HG03439 (cell line): ENCODE measurements at regions not wholly inside any gene's neighbourhood (a gene's known extent, or its start where the extent isn't known, plus 50 kb on each side); places are given as distances from the start of the nearest gene placed in this dataset.
"Not testable (repeated sequence)": the region's sequence is repeated elsewhere in the genome, so short reads cannot be mapped to it uniquely, and the experiment has no call there.

Experiments used
- ATAC-seq: cut with Tn5 transposase; IDR thresholded peaks from one replicate; pipeline ENCODE4 v1.9.1; 2021; ENCODE audit warnings: mild to moderate bottlenecking, moderate library complexity; ENCODE audit not compliant: unreplicated experiment

GRCh38 chr12:46550266-46550879 is 177.8 kb upstream of the SLC38A2 start:
- ATAC-seq, result no peak

GRCh38 chr12:46549527-46550265 is 177.1 kb upstream of the SLC38A2 start:
- ATAC-seq, result no peak

- ATAC-seq, result no peak
Observed at GRCh38 chr12:46548605-46549071, 176.1 kb upstream of the SLC38A2 start.

- ATAC-seq, result peak; percentile 15
Observed at GRCh38 chr12:46547421-46548354, 175.1 kb upstream of the SLC38A2 start.

- peak; percentile 97 for ATAC-seq
Observed at GRCh38 chr12:46546634-46547273, 174.2 kb upstream of the SLC38A2 start.

- not testable (repeated sequence) for ATAC-seq
Observed at GRCh38 chr12:46543378-46543795, 170.8 kb upstream of the SLC38A2 start.

GRCh38 chr12:46538976-46539375 is 166.4 kb upstream of the SLC38A2 start:
- ATAC-seq, result no peak

- no peak for ATAC-seq
Observed at GRCh38 chr12:46537387-46537955, 164.9 kb upstream of the SLC38A2 start.

GRCh38 chr12:46536316-46536715 is 163.7 kb upstream of the SLC38A2 start:
- ATAC-seq, result not testable (repeated sequence)

- no peak for ATAC-seq
Observed at GRCh38 chr12:46535907-46536306, 163.3 kb upstream of the SLC38A2 start.

- no peak for ATAC-seq
Observed at GRCh38 chr12:46535376-46535775, 162.8 kb upstream of the SLC38A2 start.

GRCh38 chr12:46534327-46534840 is 161.8 kb upstream of the SLC38A2 start:
- ATAC-seq, result no peak

GRCh38 chr12:46533723-46534122 is 161.2 kb upstream of the SLC38A2 start:
- ATAC-seq, result no peak

- no peak for ATAC-seq
Observed at GRCh38 chr12:46531804-46532203, 159.2 kb upstream of the SLC38A2 start.

GRCh38 chr12:46531059-46531785 is 158.6 kb upstream of the SLC38A2 start:
- ATAC-seq, result no peak

- no peak for ATAC-seq
Observed at GRCh38 chr12:46530373-46531056, 157.9 kb upstream of the SLC38A2 start.

GRCh38 chr12:46526233-46526632 is 153.7 kb upstream of the SLC38A2 start:
- ATAC-seq, result no peak

GRCh38 chr12:46524778-46525177 is 152.2 kb upstream of the SLC38A2 start:
- no peak for ATAC-seq
